SW 1271 (cell line): ENCODE measurements at regions not wholly inside any gene's neighbourhood (a gene's known extent, or its start where the extent isn't known, plus 50 kb on each side); places are given as distances from the start of the nearest gene placed in this dataset.
"Not testable (repeated sequence)": the region's sequence is repeated elsewhere in the genome, so short reads cannot be mapped to it uniquely, and the experiment has no call there.

ENCODE experiments used
- DNase-seq, 2 experiments: peaks; one replicate each; lab custom pipeline; 2025; lab: John Stamatoyannopoulos, UW

- no peak for DNase-seq
Measured at GRCh38 chr13:20311596-20311995, 79.5 kb upstream of the GJB6 start.

GRCh38 chr13:20311022-20311421 lies 78.9 kb upstream of the GJB6 start:
- DNase-seq = no peak

- DNase-seq = no peak
Measured at GRCh38 chr13:20306039-20306438, 73.9 kb upstream of the GJB6 start.

- DNase-seq = no peak
Measured at GRCh38 chr13:20305587-20305986, 73.5 kb upstream of the GJB6 start.

GRCh38 chr13:20304061-20304460 lies 71.9 kb upstream of the GJB6 start:
- DNase-seq = not testable (repeated sequence)

- DNase-seq = no peak
Measured at GRCh38 chr13:20303636-20304035, 71.5 kb upstream of the GJB6 start.

- no peak for DNase-seq
Measured at GRCh38 chr13:20301403-20302071, 69.4 kb upstream of the GJB6 start.

GRCh38 chr13:20301015-20301402 lies 68.9 kb upstream of the GJB6 start:
- DNase-seq = no peak

- DNase-seq = no peak
Measured at GRCh38 chr13:20297181-20297580, 65.1 kb upstream of the GJB6 start.

- no peak for DNase-seq
Measured at GRCh38 chr13:20295956-20296355, 63.8 kb upstream of the GJB6 start.

- no peak for DNase-seq
Measured at GRCh38 chr13:20294497-20294896, 62.4 kb upstream of the GJB6 start.

GRCh38 chr13:20292301-20292700 lies 60.2 kb upstream of the GJB6 start:
- DNase-seq = not testable (repeated sequence)

GRCh38 chr13:20291675-20292074 lies 59.6 kb upstream of the GJB6 start:
- no peak for DNase-seq

- no peak for DNase-seq
Measured at GRCh38 chr13:20291037-20291436, 58.9 kb upstream of the GJB6 start.

- DNase-seq = no peak
Measured at GRCh38 chr13:20288561-20288960, 56.4 kb upstream of the GJB6 start.

- no peak for DNase-seq
Measured at GRCh38 chr13:20287976-20288375, 55.9 kb upstream of the GJB6 start.

GRCh38 chr13:20285530-20285929 lies 53.4 kb upstream of the GJB6 start:
- no peak for DNase-seq
